ENCODE measurements at regions not wholly inside any gene's neighbourhood (a gene's known extent, or its start where the extent isn't known, plus 50 kb on each side); places are given as distances from the start of the nearest gene placed in this dataset.

DNA sequence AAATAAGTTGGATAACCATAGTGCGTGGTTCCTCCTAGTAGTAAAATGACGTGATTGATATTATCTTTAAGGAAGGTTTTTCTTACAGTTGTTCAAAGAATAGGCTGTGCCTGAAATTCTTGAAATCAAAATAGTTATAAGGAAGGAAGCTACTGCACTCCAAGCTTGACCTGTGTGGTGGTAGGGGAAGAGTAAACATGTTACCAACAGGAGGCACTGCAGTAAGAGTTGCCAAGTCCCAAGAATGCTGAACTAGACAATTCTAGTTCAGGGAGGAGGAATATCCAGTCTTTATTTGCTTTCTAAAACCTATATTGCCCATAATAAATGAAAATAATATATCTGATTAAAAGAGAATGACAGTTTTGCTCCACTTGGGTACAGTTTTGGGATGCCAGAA is 764.5 kb downstream of the TMTC2 start:
- no peak for TF ChIP-seq ZNF70 (CRISPR knock-in tag; IDR thresholded peaks at IDR 0.05)
- TF ChIP-seq SNAI2 (CRISPR knock-in tag; IDR thresholded peaks at IDR 0.05): no peak
- TF ChIP-seq CREB5 (CRISPR knock-in tag; IDR thresholded peaks at IDR 0.05; ENCODE audit: low read depth): no peak

Measured in SK-N-SH treated with all-trans-retinoic acid at 6 μM for 48 hours (cell line).